ENCODE measurements at regions not wholly inside any gene's neighbourhood (a gene's known extent, or its start where the extent isn't known, plus 50 kb on each side); places are given as distances from the start of the nearest gene placed in this dataset.

DNA sequence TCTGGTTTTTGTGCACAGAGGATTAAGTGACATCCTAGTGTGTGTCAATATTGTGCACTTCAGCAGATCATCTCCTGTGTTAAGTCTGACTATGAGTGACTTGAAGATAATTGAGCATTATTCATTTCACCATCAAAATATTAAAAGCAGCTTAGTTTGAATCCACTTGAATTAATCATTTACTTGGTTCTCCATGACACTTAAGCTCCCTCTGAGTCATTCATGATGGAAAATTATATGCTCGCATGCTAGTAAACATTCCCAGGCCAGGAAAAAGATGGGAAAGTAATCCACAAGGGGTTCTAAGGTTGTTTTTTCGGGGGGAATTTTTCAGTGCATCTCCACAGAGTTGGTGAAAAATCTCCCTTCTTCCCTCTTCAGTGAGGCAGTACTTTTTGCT, 97.2 kb upstream of the EOLA2 start:
- no peak for TF ChIP-seq POLR2A (IDR thresholded peaks at IDR 0.05)
- TF ChIP-seq, protein P1, sequence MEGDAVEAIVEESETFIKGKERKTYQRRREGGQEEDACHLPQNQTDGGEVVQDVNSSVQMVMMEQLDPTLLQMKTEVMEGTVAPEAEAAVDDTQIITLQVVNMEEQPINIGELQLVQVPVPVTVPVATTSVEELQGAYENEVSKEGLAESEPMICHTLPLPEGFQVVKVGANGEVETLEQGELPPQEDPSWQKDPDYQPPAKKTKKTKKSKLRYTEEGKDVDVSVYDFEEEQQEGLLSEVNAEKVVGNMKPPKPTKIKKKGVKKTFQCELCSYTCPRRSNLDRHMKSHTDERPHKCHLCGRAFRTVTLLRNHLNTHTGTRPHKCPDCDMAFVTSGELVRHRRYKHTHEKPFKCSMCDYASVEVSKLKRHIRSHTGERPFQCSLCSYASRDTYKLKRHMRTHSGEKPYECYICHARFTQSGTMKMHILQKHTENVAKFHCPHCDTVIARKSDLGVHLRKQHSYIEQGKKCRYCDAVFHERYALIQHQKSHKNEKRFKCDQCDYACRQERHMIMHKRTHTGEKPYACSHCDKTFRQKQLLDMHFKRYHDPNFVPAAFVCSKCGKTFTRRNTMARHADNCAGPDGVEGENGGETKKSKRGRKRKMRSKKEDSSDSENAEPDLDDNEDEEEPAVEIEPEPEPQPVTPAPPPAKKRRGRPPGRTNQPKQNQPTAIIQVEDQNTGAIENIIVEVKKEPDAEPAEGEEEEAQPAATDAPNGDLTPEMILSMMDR (IDR thresholded peaks at IDR 0.05 in 4 of 5, conservative IDR thresholded peaks at IDR 0.05 in 1 of 5): no peak

Measured in gastrocnemius medialis (tissue), 4 donors.